ENCODE measurements at regions not wholly inside any gene's neighbourhood (a gene's known extent, or its start where the extent isn't known, plus 50 kb on each side); places are given as distances from the start of the nearest gene placed in this dataset.

GRCh38 chr4:131054489-131055019, 1958.6 kb downstream of the C4orf33 start:
- H3K9me2 ChIP-seq (ENCODE audit: insufficient read depth, low read length), result no peaks in the 10 kb centered on the region
- H3K27ac ChIP-seq (ENCODE audit: low read length), result no peak overlapping the region
- H3K4me2 ChIP-seq (ENCODE audit: low read length), result no peak overlapping the region
- H3K9ac ChIP-seq (ENCODE audit: low read length), result no peak overlapping the region
- H3K36me3 ChIP-seq (ENCODE audit: insufficient read depth, low read length), result no peaks in the 10 kb centered on the region
- H3F3A ChIP-seq (ENCODE audit: insufficient read depth, low read length, poor library complexity, severe bottlenecking), result no peaks in the 10 kb centered on the region
- H3K4me3 ChIP-seq (ENCODE audit: low read length), result no peak overlapping the region
- H2AFZ ChIP-seq (ENCODE audit: low read depth, low read length), result no peak overlapping the region
- H4K20me1 ChIP-seq (ENCODE audit: insufficient read depth), result no peaks in the 10 kb centered on the region
- no peaks in the 10 kb centered on the region for H3K79me2 ChIP-seq (replicated peaks; ENCODE audit: insufficient read depth, low read length)
- TF ChIP-seq TAF1 (IDR thresholded peaks at IDR 0.05; ENCODE audit: low read depth), result no peak
- TF ChIP-seq REST (IDR thresholded peaks at IDR 0.05; ENCODE audit: borderline replicate concordance), result no peak
- no peak for TF ChIP-seq CTCF (IDR thresholded peaks at IDR 0.05; ENCODE audit: poor library complexity, severe bottlenecking)
- H3K27me3 ChIP-seq (ENCODE audit: insufficient read depth, low read depth, low read length), result no peaks in the 10 kb centered on the region
- no peaks in the 10 kb centered on the region for H3K9me3 ChIP-seq (ENCODE audit: low read length)

- no peak overlapping the region for H2AFZ ChIP-seq (ENCODE audit: low read depth, low read length)
- no peaks in the 10 kb centered on the region for H3K9me3 ChIP-seq (ENCODE audit: low read length)
- H3K27me3 ChIP-seq (ENCODE audit: insufficient read depth, low read depth, low read length), result no peaks in the 10 kb centered on the region
- H3K79me2 ChIP-seq (replicated peaks; ENCODE audit: insufficient read depth, low read length), result no peaks in the 10 kb centered on the region
- no peak overlapping the region for H3K9ac ChIP-seq (ENCODE audit: low read length)
- no peak overlapping the region for H3K27ac ChIP-seq (ENCODE audit: low read length)
- no peak for TF ChIP-seq RAD21 (conservative IDR thresholded peaks at IDR 0.05)
- H3K36me3 ChIP-seq (ENCODE audit: insufficient read depth, low read length), result no peaks in the 10 kb centered on the region
- no peaks in the 10 kb centered on the region for H3K9me2 ChIP-seq (ENCODE audit: insufficient read depth, low read length)
- H3K4me3 ChIP-seq (ENCODE audit: low read length), result no peak overlapping the region
- H4K20me1 ChIP-seq (ENCODE audit: insufficient read depth), result no peaks in the 10 kb centered on the region
- H3K4me2 ChIP-seq (ENCODE audit: low read length), result no peak overlapping the region
- H3F3A ChIP-seq (ENCODE audit: insufficient read depth, low read length, poor library complexity, severe bottlenecking), result no peaks in the 10 kb centered on the region
Observed at GRCh38 chr4:131061734-131062133, 1965.8 kb downstream of the C4orf33 start.

- Histone ChIP-seq H3F3A (ENCODE audit: insufficient read depth, low read length, poor library complexity, severe bottlenecking) (no peaks in the 10 kb centered on the region), H3K36me3 (ENCODE audit: insufficient read depth, low read length) (no peaks in the 10 kb centered on the region), H3K79me2 (replicated peaks; ENCODE audit: insufficient read depth, low read length) (no peaks in the 10 kb centered on the region), H4K20me1 (ENCODE audit: insufficient read depth) (no peaks in the 10 kb centered on the region), H3K9me2 (ENCODE audit: insufficient read depth, low read length) (no peaks in the 10 kb centered on the region), H3K4me3 (ENCODE audit: low read length) (no peak overlapping the region), H2AFZ (ENCODE audit: low read depth, low read length) (no peak overlapping the region), H3K9me3 (ENCODE audit: low read length) (no peaks in the 10 kb centered on the region), H3K4me2 (ENCODE audit: low read length) (no peak overlapping the region), H3K9ac (ENCODE audit: low read length) (no peak overlapping the region), H3K27me3 (ENCODE audit: insufficient read depth, low read depth, low read length) (no peaks in the 10 kb centered on the region), H3K27ac (ENCODE audit: low read length) (no peak overlapping the region)
- TF ChIP-seq CTCF (IDR thresholded peaks at IDR 0.05; ENCODE audit: poor library complexity, severe bottlenecking) (no peak), POLR2AphosphoS5 (IDR thresholded peaks at IDR 0.05) (no peak), REST (IDR thresholded peaks at IDR 0.05; ENCODE audit: borderline replicate concordance) (no peak), EZH2 (IDR thresholded peaks at IDR 0.05; ENCODE audit: borderline replicate concordance, insufficient read depth, low read length, poor library complexity, severe bottlenecking) (no peak), TAF1 (IDR thresholded peaks at IDR 0.05; ENCODE audit: low read depth) (no peak), SMC3 (conservative IDR thresholded peaks at IDR 0.05; ENCODE audit: poor library complexity) (no peak), RAD21 (conservative IDR thresholded peaks at IDR 0.05) (no peak), EP300 (conservative IDR thresholded peaks at IDR 0.05; ENCODE audit: poor library complexity, severe bottlenecking) (no peak), MXI1 (conservative IDR thresholded peaks at IDR 0.05; ENCODE audit: poor library complexity, severe bottlenecking) (no peak)
Observed at GRCh38 chr4:131063878-131064277, 1967.9 kb downstream of the C4orf33 start.

Data from neural cell (in vitro differentiated cells).